ENCODE measurements at regions not wholly inside any gene's neighbourhood (a gene's known extent, or its start where the extent isn't known, plus 50 kb on each side); places are given as distances from the start of the nearest gene placed in this dataset.

- TF ChIP-seq CTCF (IDR thresholded peaks at IDR 0.05; ENCODE audit: insufficient read depth in 1 of 2, low read depth in 1 of 2, low read length in 1 of 2, severe bottlenecking in 1 of 2, unreplicated experiment in 1 of 2): no peak
- Histone ChIP-seq H3K4me1 (no peaks in the 10 kb centered on the region), H3K4me3 (ENCODE audit: low read depth, low read length) (no peak overlapping the region), H3K9me3 (no peaks in the 10 kb centered on the region), H3K36me3 (ENCODE audit: control insufficient read depth, insufficient read depth, low read length) (no peaks in the 10 kb centered on the region), H3K27me3 (replicated peaks; ENCODE audit: control insufficient read depth, insufficient read depth, low read length) (no peaks in the 10 kb centered on the region)
- intact Hi-C loops (cut with micrococcal nuclease; ENCODE audit: unreplicated experiment): no loop called here
- Mint-ChIP-seq H3K4me3 (ENCODE audit: unreplicated experiment) (no peak overlapping the region), H3K27ac (ENCODE audit: unreplicated experiment) (no peak overlapping the region), H3K27me3 (ENCODE audit: insufficient read depth, unreplicated experiment) (peaks cover 2% of the 10 kb centered on the region), H3K9me3 (ENCODE audit: unreplicated experiment) (no peaks in the 10 kb centered on the region), H3K4me1 (ENCODE audit: low read depth, unreplicated experiment) (no peaks in the 10 kb centered on the region), H3K36me3 (ENCODE audit: insufficient read depth, unreplicated experiment) (no peaks in the 10 kb centered on the region)
- BruUV-seq (replicated peaks): no TSS peak
- no peak for DNase-seq
- ChIA-PET CTCF (no interaction called here), POLR2A (no interaction called here)
Measured at GRCh38 chr2:129277585-129277981, 701.9 kb upstream of the RAB6C start.

- TF ChIP-seq CTCF (IDR thresholded peaks at IDR 0.05; ENCODE audit: insufficient read depth in 1 of 2, low read depth in 1 of 2, low read length in 1 of 2, severe bottlenecking in 1 of 2, unreplicated experiment in 1 of 2): no peak
- no peaks in the 10 kb centered on the region for H3K36me3 Mint-ChIP-seq (ENCODE audit: insufficient read depth, unreplicated experiment)
- Histone ChIP-seq H3K27me3 (replicated peaks; ENCODE audit: control insufficient read depth, insufficient read depth, low read length) (no peaks in the 10 kb centered on the region), H3K9me3 (no peaks in the 10 kb centered on the region), H3K4me1 (no peaks in the 10 kb centered on the region), H3K4me3 (ENCODE audit: low read depth, low read length) (no peak overlapping the region), H3K36me3 (ENCODE audit: control insufficient read depth, insufficient read depth, low read length) (no peaks in the 10 kb centered on the region)
- no peaks in the 10 kb centered on the region for H3K9me3 Mint-ChIP-seq (ENCODE audit: unreplicated experiment)
- H3K27me3 Mint-ChIP-seq (ENCODE audit: insufficient read depth, unreplicated experiment): no peaks in the 10 kb centered on the region
- BruUV-seq (replicated peaks): no TSS peak
- no peak overlapping the region for H3K27ac Mint-ChIP-seq (ENCODE audit: unreplicated experiment)
- POLR2A ChIA-PET: no interaction called here
- intact Hi-C loops (cut with micrococcal nuclease; ENCODE audit: unreplicated experiment): no loop called here
- H3K4me1 Mint-ChIP-seq (ENCODE audit: low read depth, unreplicated experiment): no peaks in the 10 kb centered on the region
- CTCF ChIA-PET: no interaction called here
- no peak overlapping the region for H3K4me3 Mint-ChIP-seq (ENCODE audit: unreplicated experiment)
- DNase-seq: no peak
Measured at GRCh38 chr2:129281791-129282530, 697.5 kb upstream of the RAB6C start.

- TF ChIP-seq CTCF (IDR thresholded peaks at IDR 0.05; ENCODE audit: insufficient read depth in 1 of 2, low read depth in 1 of 2, low read length in 1 of 2, severe bottlenecking in 1 of 2, unreplicated experiment in 1 of 2): no peak
- H3K4me1 ChIP-seq: no peaks in the 10 kb centered on the region
- H3K9me3 Mint-ChIP-seq (ENCODE audit: unreplicated experiment): no peaks in the 10 kb centered on the region
- H3K36me3 Mint-ChIP-seq (ENCODE audit: insufficient read depth, unreplicated experiment): no peaks in the 10 kb centered on the region
- H3K36me3 ChIP-seq (ENCODE audit: control insufficient read depth, insufficient read depth, low read length): no peaks in the 10 kb centered on the region
- ChIA-PET POLR2A (no interaction called here), CTCF (no interaction called here)
- H3K27ac Mint-ChIP-seq (ENCODE audit: unreplicated experiment): no peak overlapping the region
- intact Hi-C loops (cut with micrococcal nuclease; ENCODE audit: unreplicated experiment): no loop called here
- no peaks in the 10 kb centered on the region for H3K9me3 ChIP-seq
- H3K4me3 Mint-ChIP-seq (ENCODE audit: unreplicated experiment): no peak overlapping the region
- H3K4me1 Mint-ChIP-seq (ENCODE audit: low read depth, unreplicated experiment): no peaks in the 10 kb centered on the region
- no peaks in the 10 kb centered on the region for H3K27me3 Mint-ChIP-seq (ENCODE audit: insufficient read depth, unreplicated experiment)
- no peak overlapping the region for H3K4me3 ChIP-seq (ENCODE audit: low read depth, low read length)
- H3K27me3 ChIP-seq (replicated peaks; ENCODE audit: control insufficient read depth, insufficient read depth, low read length): no peaks in the 10 kb centered on the region
- no peak for DNase-seq
- BruUV-seq (replicated peaks): no TSS peak
Measured at GRCh38 chr2:129285012-129285411, 694.5 kb upstream of the RAB6C start.

All from Caco-2 (cell line).